Stomach smooth muscle (tissue), 2 donors: ENCODE measurements at regions not wholly inside any gene's neighbourhood (a gene's known extent, or its start where the extent isn't known, plus 50 kb on each side); places are given as distances from the start of the nearest gene placed in this dataset.

ENCODE experiments used
- H3K27ac ChIP-seq: one replicate; pipeline ENCODE4 v1.7.0; 2013; ENCODE audit warnings: mild to moderate bottlenecking, low read length, inconsistent platforms
- H3K27me3 ChIP-seq, 2 donors: one replicate each; pipeline ENCODE4 v1.7.0; 2013; ENCODE audit warnings: low read length in 2 of 2; ENCODE audit not compliant: insufficient read depth in 2 of 2, control insufficient read depth in 1 of 2
- H3K36me3 ChIP-seq, 2 donors: one replicate each; pipeline ENCODE4 v1.7.0; 2013; ENCODE audit warnings: low read length in 2 of 2; ENCODE audit not compliant: control insufficient read depth in 2 of 2, insufficient read depth in 2 of 2
- H3K4me1 ChIP-seq: one replicate; pipeline ENCODE4 v1.7.0; 2013; ENCODE audit warnings: low read length; ENCODE audit not compliant: control insufficient read depth, insufficient read depth
- H3K4me3 ChIP-seq, 2 donors: one replicate each; pipeline ENCODE4 v1.7.0; 2013; ENCODE audit warnings: low read length in 2 of 2
- H3K9ac ChIP-seq, 2 donors: one replicate each; pipeline ENCODE4 v1.7.0; 2013; ENCODE audit warnings: low read length in 2 of 2, mild to moderate bottlenecking in 1 of 2
- H3K9me3 ChIP-seq, 2 donors: one replicate each; pipeline ENCODE4 v1.7.0; 2013; ENCODE audit warnings: low read length in 2 of 2; ENCODE audit not compliant: control insufficient read depth in 2 of 2
- donor health status: healthy.
- donor health status: Pancreatic carcinoma.

- Histone ChIP-seq H3K4me3 (no peak overlapping the region), H3K9me3 (no peaks in the 10 kb centered on the region), H3K27ac (no peak overlapping the region), H3K27me3 (no peaks in the 10 kb centered on the region), H3K4me1 (peaks cover 26% of the 10 kb centered on the region), H3K9ac (no peak overlapping the region), H3K36me3 (no peaks in the 10 kb centered on the region)
Observed at GRCh38 chr17:31748881-31749280, 110.2 kb downstream of the COPRS start.

GRCh38 chr17:31746884-31747495, 112.1 kb downstream of the COPRS start:
- H3K4me3 ChIP-seq, result no peak overlapping the region
- H3K36me3 ChIP-seq, result no peaks in the 10 kb centered on the region
- H3K27ac ChIP-seq, result no peak overlapping the region

DNA sequence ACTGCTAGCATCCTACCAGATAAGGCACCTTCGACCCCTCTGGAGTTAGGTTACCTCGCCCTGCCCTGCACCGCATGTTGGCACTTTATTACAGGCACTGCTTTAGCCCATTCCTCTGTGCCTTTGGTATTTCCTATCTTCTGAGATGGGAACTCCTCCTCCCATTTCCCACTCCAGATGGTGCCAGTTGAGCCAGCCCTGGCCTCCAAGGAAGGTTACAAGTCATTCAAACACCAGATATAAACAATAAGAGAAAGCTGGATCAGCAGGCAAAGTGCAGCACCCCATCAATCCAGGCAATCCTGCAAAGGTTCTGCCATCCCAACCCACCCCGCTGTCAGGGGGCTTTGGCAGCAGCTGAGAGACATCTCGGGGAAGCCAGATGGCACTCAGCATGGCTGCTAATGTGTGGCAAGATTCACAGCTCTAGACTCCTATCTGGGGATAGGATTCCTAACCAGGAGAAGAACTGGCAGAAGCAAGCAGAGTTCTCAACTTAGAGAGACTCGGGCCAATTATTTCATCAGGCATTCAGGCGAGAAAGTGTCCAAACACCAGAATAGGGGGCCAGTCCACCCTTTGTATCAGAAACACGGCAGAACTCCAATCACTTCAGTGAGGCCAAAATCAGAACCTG, 113.0 kb downstream of the COPRS start:
- no peak overlapping the region for H3K27ac ChIP-seq
- no peak overlapping the region for H3K4me3 ChIP-seq
- no peaks in the 10 kb centered on the region for H3K9me3 ChIP-seq
- no peaks in the 10 kb centered on the region for H3K27me3 ChIP-seq
- peaks cover 44% of the 10 kb centered on the region for H3K4me1 ChIP-seq
- no peaks in the 10 kb centered on the region for H3K36me3 ChIP-seq
- no peak overlapping the region for H3K9ac ChIP-seq

More at GRCh38 chr17:31746884-31747495, 112.1 kb downstream of the COPRS start:
- no peaks in the 10 kb centered on the region for H3K9me3 ChIP-seq
- no peaks in the 10 kb centered on the region for H3K27me3 ChIP-seq
- H3K9ac ChIP-seq, result no peak overlapping the region
- H3K4me1 ChIP-seq, result peaks cover 37% of the 10 kb centered on the region

- Histone ChIP-seq H3K9ac (no peak overlapping the region), H3K4me1 (peaks cover 56% of the 10 kb centered on the region), H3K27me3 (no peaks in the 10 kb centered on the region), H3K27ac (peak overlapping the region; percentile 31), H3K36me3 (no peaks in the 10 kb centered on the region), H3K9me3 (no peaks in the 10 kb centered on the region), H3K4me3 (peak overlapping the region in 1 of 2 donors; percentile 3)
Observed at GRCh38 chr17:31744511-31744951, 114.5 kb downstream of the COPRS start.

GRCh38 chr17:31743797-31744196, 115.2 kb downstream of the COPRS start:
- Histone ChIP-seq H3K4me1 (peaks cover 59% of the 10 kb centered on the region), H3K36me3 (no peaks in the 10 kb centered on the region), H3K27ac (no peak overlapping the region), H3K9me3 (no peaks in the 10 kb centered on the region), H3K9ac (no peak overlapping the region), H3K4me3 (no peak overlapping the region), H3K27me3 (no peaks in the 10 kb centered on the region)

DNA sequence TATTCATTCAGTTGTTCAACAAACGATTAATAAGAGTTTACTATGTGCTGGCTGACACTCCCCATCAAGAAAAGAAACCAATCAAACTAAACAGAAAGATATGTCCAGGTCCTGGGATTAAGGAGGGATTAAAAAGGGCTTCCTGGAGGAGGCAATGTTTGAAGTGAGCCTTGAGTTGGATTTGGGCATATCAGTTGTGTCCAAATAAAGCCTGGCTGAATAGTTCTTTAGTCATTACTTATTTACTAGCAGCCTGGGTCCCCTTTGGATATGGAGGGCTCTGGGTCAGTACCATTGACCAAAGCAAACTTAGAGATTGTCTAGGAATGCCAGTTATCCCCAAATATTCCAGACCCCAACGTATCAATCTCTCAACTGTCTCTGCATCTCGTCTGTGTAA, 117.7 kb downstream of the COPRS start:
- Histone ChIP-seq H3K27ac (no peak overlapping the region), H3K27me3 (no peaks in the 10 kb centered on the region), H3K9me3 (no peaks in the 10 kb centered on the region), H3K4me3 (no peak overlapping the region), H3K9ac (no peak overlapping the region), H3K4me1 (peaks cover 72% of the 10 kb centered on the region), H3K36me3 (no peaks in the 10 kb centered on the region)

GRCh38 chr17:31740611-31741082, 118.4 kb downstream of the COPRS start:
- H3K4me3 ChIP-seq, result no peak overlapping the region
- H3K27ac ChIP-seq, result peak overlapping the region; percentile 64

GRCh38 chr17:31738996-31739699, 119.9 kb downstream of the COPRS start:
- no peak overlapping the region for H3K9ac ChIP-seq
- H3K4me1 ChIP-seq, result peaks cover 51% of the 10 kb centered on the region
- H3K36me3 ChIP-seq, result no peaks in the 10 kb centered on the region
- H3K4me3 ChIP-seq, result no peak overlapping the region
- H3K27ac ChIP-seq, result peak overlapping the region; percentile 64
- no peaks in the 10 kb centered on the region for H3K27me3 ChIP-seq
- no peaks in the 10 kb centered on the region for H3K9me3 ChIP-seq

More at GRCh38 chr17:31740611-31741082, 118.4 kb downstream of the COPRS start:
- no peaks in the 10 kb centered on the region for H3K27me3 ChIP-seq
- H3K9me3 ChIP-seq, result no peaks in the 10 kb centered on the region
- no peaks in the 10 kb centered on the region for H3K36me3 ChIP-seq
- H3K9ac ChIP-seq, result no peak overlapping the region
- H3K4me1 ChIP-seq, result peaks cover 65% of the 10 kb centered on the region

GRCh38 chr17:31738488-31738887, 120.6 kb downstream of the COPRS start:
- Histone ChIP-seq H3K36me3 (no peaks in the 10 kb centered on the region), H3K4me3 (no peak overlapping the region), H3K9ac (no peak overlapping the region), H3K27ac (peak overlapping the region; percentile 64), H3K27me3 (no peaks in the 10 kb centered on the region), H3K4me1 (peaks cover 45% of the 10 kb centered on the region), H3K9me3 (no peaks in the 10 kb centered on the region)

DNA sequence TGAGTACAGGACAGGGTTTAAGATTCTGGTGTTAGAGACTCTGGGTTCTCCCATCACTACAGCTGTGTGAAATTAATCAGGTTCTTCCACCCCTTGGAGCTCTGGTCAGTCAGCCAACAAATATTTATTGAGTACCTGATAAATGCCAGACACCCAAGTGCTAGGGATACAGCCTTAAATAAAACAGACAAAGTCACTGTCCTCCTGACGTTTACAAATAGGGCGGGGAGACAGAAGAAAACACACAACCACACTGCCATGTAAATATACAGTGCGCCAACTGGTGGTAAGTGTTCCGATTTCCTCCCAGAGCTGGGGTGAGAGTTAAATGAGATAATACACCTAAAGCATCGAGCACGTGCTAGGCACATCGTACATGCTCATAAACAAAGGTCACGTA, 121.0 kb downstream of the COPRS start:
- Histone ChIP-seq H3K27ac (peak overlapping the region; percentile 64), H3K27me3 (no peaks in the 10 kb centered on the region)

More for the DNA sequence above, 121.0 kb downstream of the COPRS start:
- no peak overlapping the region for H3K4me3 ChIP-seq
- peaks cover 41% of the 10 kb centered on the region for H3K4me1 ChIP-seq
- no peak overlapping the region for H3K9ac ChIP-seq
- no peaks in the 10 kb centered on the region for H3K9me3 ChIP-seq
- no peaks in the 10 kb centered on the region for H3K36me3 ChIP-seq
